Ishikawa (cell line): ENCODE measurements at regions not wholly inside any gene's neighbourhood (a gene's known extent, or its start where the extent isn't known, plus 50 kb on each side); places are given as distances from the start of the nearest gene placed in this dataset.

ENCODE experiments used
- CEBPB ChIP-seq: IDR thresholded peaks from 2 replicates; pipeline ENCODE4 v1.6.1; 2012
- CREB1 ChIP-seq: IDR thresholded peaks from 2 replicates; pipeline ENCODE4 v1.6.1; 2012; ENCODE audit warnings: low read depth
- EGR1 ChIP-seq: IDR thresholded peaks from 2 replicates; pipeline ENCODE4 v1.6.1; 2012
- EP300 ChIP-seq: IDR thresholded peaks from 2 replicates; pipeline ENCODE4 v1.6.1; 2012; ENCODE audit warnings: borderline replicate concordance
- FOXM1 ChIP-seq: IDR thresholded peaks from 2 replicates; pipeline ENCODE4 v1.6.1; 2012; ENCODE audit warnings: low read depth, borderline replicate concordance
- MAX ChIP-seq: IDR thresholded peaks from 2 replicates; pipeline ENCODE4 v1.6.1; 2012
- NFIC ChIP-seq: IDR thresholded peaks from 2 replicates; pipeline ENCODE4 v1.6.1; 2012
- RAD21 ChIP-seq: IDR thresholded peaks from 2 replicates; pipeline ENCODE4 v1.6.1; 2012; ENCODE audit warnings: low read depth
- REST ChIP-seq: IDR thresholded peaks from 2 replicates; pipeline ENCODE4 v1.6.1; 2012; ENCODE audit warnings: low read depth, mild to moderate bottlenecking
- TAF1 ChIP-seq: IDR thresholded peaks from 2 replicates; pipeline ENCODE4 v1.6.1; 2012; ENCODE audit warnings: low read depth, mild to moderate bottlenecking
- TCF12 ChIP-seq: IDR thresholded peaks from 2 replicates; pipeline ENCODE4 v1.6.1; 2012; ENCODE audit warnings: low read depth
- TEAD4 ChIP-seq: IDR thresholded peaks from 2 replicates; pipeline ENCODE4 v1.6.1; 2012
- USF1 ChIP-seq: IDR thresholded peaks from 2 replicates; pipeline ENCODE4 v1.6.1; 2012
- YY1 ChIP-seq: IDR thresholded peaks from 2 replicates; pipeline ENCODE4 v1.6.1; 2012; ENCODE audit warnings: low read depth
- ZBTB7A ChIP-seq: IDR thresholded peaks from 2 replicates; pipeline ENCODE4 v1.6.1; 2012; ENCODE audit warnings: low read depth

GRCh38 chr11:21625982-21626381 is 566.9 kb upstream of the ANO5 start:
- TF ChIP-seq CEBPB (no peak), MAX (no peak), TAF1 (no peak), YY1 (no peak), CREB1 (no peak), USF1 (no peak)

- TF ChIP-seq NFIC (no peak), CREB1 (no peak), FOXM1 (no peak)
These were observed 564.2 kb upstream of the ANO5 start for GRCh38 chr11:21628641-21629040.

GRCh38 chr11:21630934-21631478 is 561.9 kb upstream of the ANO5 start:
- TF ChIP-seq REST (no peak), CEBPB (no peak), EP300 (no peak), USF1 (no peak), FOXM1 (no peak), TEAD4 (no peak), TCF12 (no peak)

GRCh38 chr11:21631991-21632390 is 560.9 kb upstream of the ANO5 start:
- TF ChIP-seq YY1 (no peak), REST (no peak), RAD21 (no peak), EGR1 (no peak), TCF12 (no peak), CEBPB (no peak)

GRCh38 chr11:21634491-21634890 is 558.4 kb upstream of the ANO5 start:
- TF ChIP-seq RAD21 (no peak), CREB1 (no peak), EP300 (no peak), REST (no peak), ZBTB7A (no peak), MAX (no peak), TCF12 (no peak)

- TF ChIP-seq YY1: no peak
- no peak for TF ChIP-seq ZBTB7A
- no peak for TF ChIP-seq USF1
- no peak for TF ChIP-seq NFIC
- TF ChIP-seq EGR1: no peak
- TF ChIP-seq FOXM1: no peak
- no peak for TF ChIP-seq CREB1
- no peak for TF ChIP-seq CEBPB
- TF ChIP-seq TEAD4: no peak
- no peak for TF ChIP-seq MAX
These were observed 557.9 kb upstream of the ANO5 start for GRCh38 chr11:21634956-21635355.
